Natural killer cell (primary cell): ENCODE measurements at regions not wholly inside any gene's neighbourhood (a gene's known extent, or its start where the extent isn't known, plus 50 kb on each side); places are given as distances from the start of the nearest gene placed in this dataset.

ENCODE experiments used
- ATAC-seq, 3 donors: fragments of 150-1000 bp in 2 of 3; fragments of 200-7000 bp in 1 of 3; cut with Tn5 transposase; 1 replicate in 1 of 3; 2 replicates in 2 of 3; pipeline ENCODE4 v1.10.0; 2021; ENCODE audit warnings: mild to moderate bottlenecking in 2 of 3, moderate library complexity in 2 of 3
- DNase-seq, 2 donors: peaks; one replicate each; pipeline versions ENCODE4 v3.0.0 to v3.0.0-alpha.2; 2013 to 2021; ENCODE audit warnings: mixed read lengths in 1 of 2
- H3K27ac ChIP-seq: one replicate; pipeline ENCODE4 v1.5.1; 2013; ENCODE audit warnings: mild to moderate bottlenecking, low read length
- H3K27me3 ChIP-seq: one replicate; pipeline ENCODE4 v1.6.1; 2013; ENCODE audit warnings: low read length; ENCODE audit not compliant: control insufficient read depth, insufficient read depth
- H3K36me3 ChIP-seq: one replicate; pipeline ENCODE4 v1.6.1; 2013; ENCODE audit warnings: low read length; ENCODE audit not compliant: control insufficient read depth, insufficient read depth
- H3K4me1 ChIP-seq: one replicate; pipeline ENCODE4 v1.6.1; 2013; ENCODE audit warnings: low read length; ENCODE audit not compliant: control insufficient read depth, insufficient read depth
- H3K4me3 ChIP-seq: one replicate; pipeline ENCODE4 v1.5.1; 2013; ENCODE audit warnings: low read length
- H3K9me3 ChIP-seq: one replicate; pipeline ENCODE4 v1.6.1; 2013; ENCODE audit warnings: low read length; ENCODE audit not compliant: control insufficient read depth, insufficient read depth
- H3K27ac Mint-ChIP-seq, 2 donors: one replicate each; pipeline ENCODE4 v1.8.0; 2022; ENCODE audit warnings: mild to moderate bottlenecking in 2 of 2, mixed read lengths in 2 of 2, moderate library complexity in 1 of 2
- H3K27me3 Mint-ChIP-seq, 2 donors: one replicate each; pipeline ENCODE4 v1.8.0; 2022; ENCODE audit warnings: low read depth in 2 of 2, mixed read lengths in 2 of 2
- H3K36me3 Mint-ChIP-seq: one replicate; pipeline ENCODE4 v1.8.0; 2022; ENCODE audit warnings: mixed read lengths
- H3K4me1 Mint-ChIP-seq, 2 donors: one replicate each; pipeline ENCODE4 v1.8.0; 2022; ENCODE audit warnings: mixed read lengths in 2 of 2
- H3K4me3 Mint-ChIP-seq: one replicate; pipeline ENCODE4 v1.8.0; 2022; ENCODE audit warnings: mild to moderate bottlenecking, moderate library complexity, mixed read lengths
- H3K9me3 Mint-ChIP-seq, 2 donors: one replicate each; pipeline ENCODE4 v1.8.0; 2022; ENCODE audit warnings: mixed read lengths in 2 of 2
- CTCF ChIP-seq: fragments of 200-600 bp; IDR thresholded peaks from one replicate; pipeline ENCODE4 v1.8.0; 2022; ENCODE audit warnings: antibody characterized with exemption
- WGBS: methylation state at CpG from one replicate; pipeline ENCODE4 v1.1.7; 2013; ENCODE audit warnings: missing lambda C conversion rate; ENCODE audit not compliant: insufficient coverage; 5-methylcytosine and 5-hydroxymethylcytosine counted together
- intact Hi-C: fragments of 100-400 bp; cut with micrococcal nuclease; formaldehyde crosslinking; loops from one replicate; pipeline ENCODE4 v1.14.2; 2022

DNA sequence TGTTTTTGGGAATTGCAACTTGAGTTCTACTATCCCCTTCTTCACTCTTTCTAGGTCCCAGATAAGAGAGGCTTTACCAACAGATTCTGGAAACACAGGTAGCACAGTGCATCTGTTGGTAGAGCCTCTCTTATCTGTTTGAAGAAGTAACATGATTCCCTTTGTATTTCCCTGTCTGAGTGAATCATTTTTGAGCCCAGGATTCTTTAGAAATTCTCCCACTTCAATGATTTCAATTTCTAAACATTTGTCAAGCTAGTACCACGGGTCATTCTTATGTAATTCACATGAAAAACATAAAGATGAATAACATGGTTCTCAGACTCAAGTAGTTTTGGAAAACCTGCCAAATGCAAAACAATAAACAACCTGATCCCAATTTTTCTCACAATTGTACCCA lies 72.0 kb upstream of the DUSP10 start:
- DNase-seq (no peak), ATAC-seq (no peak)
- no peak overlapping the region for H3K4me3 Mint-ChIP-seq
- Histone ChIP-seq H3K36me3 (no peaks in the 10 kb centered on the region), H3K27ac (no peak overlapping the region), H3K27me3 (no peaks in the 10 kb centered on the region), H3K4me1 (peaks cover 9% of the 10 kb centered on the region), H3K9me3 (no peaks in the 10 kb centered on the region), H3K4me3 (no peak overlapping the region)
- no peaks in the 10 kb centered on the region for H3K36me3 Mint-ChIP-seq
- H3K27ac Mint-ChIP-seq, result no peak overlapping the region
- 88% methylated on average over 1 of the region's 1 CpG for WGBS
- H3K9me3 Mint-ChIP-seq, result no peaks in the 10 kb centered on the region
- TF ChIP-seq CTCF, result no peak
- H3K4me1 Mint-ChIP-seq, result peaks cover 27 to 38% of the 10 kb centered on the region in 2 donors
- intact Hi-C loops, result no loop called here
- H3K27me3 Mint-ChIP-seq, result no peaks in the 10 kb centered on the region

DNA sequence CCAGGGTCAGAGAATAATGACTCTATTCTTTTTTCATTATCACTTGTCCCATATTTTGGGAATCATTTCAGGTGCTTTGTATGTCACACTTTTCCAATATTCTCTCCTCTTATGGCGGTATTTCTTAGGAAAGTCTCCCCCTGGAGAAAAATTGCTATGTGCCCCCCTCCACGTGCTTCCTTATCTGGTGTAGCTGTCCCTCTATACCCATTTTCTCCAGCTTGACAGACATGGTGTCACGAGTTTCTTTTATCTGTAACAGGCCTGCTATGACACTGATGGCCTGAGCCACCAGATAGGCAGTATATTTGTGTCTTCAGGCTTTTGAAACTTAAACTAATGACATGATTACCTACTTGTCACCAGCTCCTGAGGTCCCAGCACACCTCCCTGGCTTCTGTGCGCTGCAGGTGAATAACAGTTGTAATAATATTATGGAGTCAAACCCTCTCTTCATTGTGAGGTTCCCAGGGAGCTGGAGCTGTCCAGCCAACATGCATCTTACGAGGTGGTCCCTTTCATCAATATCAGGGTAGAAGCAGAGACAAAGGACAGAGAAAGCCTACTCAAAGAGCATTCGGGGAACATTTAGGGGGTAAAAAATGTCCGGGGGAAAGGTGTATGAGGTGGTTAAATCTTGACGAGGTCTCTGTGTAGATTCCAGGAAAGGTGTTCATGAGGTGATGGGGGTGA lies 71.2 kb upstream of the DUSP10 start:
- intact Hi-C loops, result no loop called here
- no peaks in the 10 kb centered on the region for H3K9me3 Mint-ChIP-seq

GRCh38 chr1:221812088-221812752 lies 70.3 kb upstream of the DUSP10 start:
- intact Hi-C loops, result no loop called here
- Histone ChIP-seq H3K36me3 (no peaks in the 10 kb centered on the region), H3K4me3 (no peak overlapping the region), H3K9me3 (no peaks in the 10 kb centered on the region), H3K4me1 (peaks cover 12% of the 10 kb centered on the region), H3K27ac (no peak overlapping the region), H3K27me3 (no peaks in the 10 kb centered on the region)
- DNase-seq, result no peak
- H3K4me3 Mint-ChIP-seq, result no peak overlapping the region
- H3K36me3 Mint-ChIP-seq, result no peaks in the 10 kb centered on the region
- ATAC-seq, result no peak
- WGBS, result 97% methylated on average over 2 of the region's 2 CpGs
- no peak overlapping the region for H3K27ac Mint-ChIP-seq
- no peak for TF ChIP-seq CTCF
- H3K9me3 Mint-ChIP-seq, result no peaks in the 10 kb centered on the region
- peaks cover 30 to 39% of the 10 kb centered on the region in 2 donors for H3K4me1 Mint-ChIP-seq
- H3K27me3 Mint-ChIP-seq, result no peaks in the 10 kb centered on the region

More for the DNA sequence above, 71.2 kb upstream of the DUSP10 start:
- Histone ChIP-seq H3K27me3 (no peaks in the 10 kb centered on the region), H3K4me1 (peaks cover 12% of the 10 kb centered on the region), H3K27ac (no peak overlapping the region), H3K9me3 (no peaks in the 10 kb centered on the region), H3K4me3 (no peak overlapping the region), H3K36me3 (no peaks in the 10 kb centered on the region)
- Mint-ChIP-seq H3K27me3 (no peaks in the 10 kb centered on the region), H3K4me1 (peaks cover 30 to 44% of the 10 kb centered on the region in 2 donors), H3K36me3 (no peaks in the 10 kb centered on the region), H3K27ac (no peak overlapping the region), H3K4me3 (no peak overlapping the region)
- WGBS, result 89% methylated on average over 8 of the region's 8 CpGs
- no peak for TF ChIP-seq CTCF
- ATAC-seq (no peak), DNase-seq (no peak)
